Memory B cell (primary cell): ENCODE measurements at regions not wholly inside any gene's neighbourhood (a gene's known extent, or its start where the extent isn't known, plus 50 kb on each side); places are given as distances from the start of the nearest gene placed in this dataset.

Experiments used
- ATAC-seq: fragments of 150-1000 bp; cut with Tn5 transposase; 2 replicates; pipeline ENCODE4 v1.10.0; 2021; ENCODE audit warnings: low read depth, mild to moderate bottlenecking, moderate library complexity
- DNase-seq, 2 donors: peaks; one replicate each; pipeline ENCODE4 v3.0.0; 2022; ENCODE audit warnings: low spot score in 2 of 2
- H3K27ac Mint-ChIP-seq: one replicate; pipeline ENCODE4 v1.8.0; 2022; ENCODE audit warnings: mild to moderate bottlenecking, moderate library complexity, mixed read lengths
- H3K27me3 Mint-ChIP-seq: one replicate; pipeline ENCODE4 v1.8.0; 2022; ENCODE audit warnings: mixed read lengths
- H3K36me3 Mint-ChIP-seq: one replicate; pipeline ENCODE4 v1.8.0; 2022; ENCODE audit warnings: mild to moderate bottlenecking, mixed read lengths
- H3K4me1 Mint-ChIP-seq: one replicate; pipeline ENCODE4 v1.8.0; 2022; ENCODE audit warnings: mixed read lengths
- H3K4me3 Mint-ChIP-seq: one replicate; pipeline ENCODE4 v1.8.0; 2022; ENCODE audit warnings: mild to moderate bottlenecking, moderate library complexity, mixed read lengths
- H3K9me3 Mint-ChIP-seq: one replicate; pipeline ENCODE4 v1.8.0; 2022; ENCODE audit warnings: mixed read lengths

- Mint-ChIP-seq H3K9me3 (no peaks in the 10 kb centered on the region), H3K4me1 (peaks cover 8% of the 10 kb centered on the region), H3K27ac (peak overlapping the region; percentile 39), H3K36me3 (no peaks in the 10 kb centered on the region), H3K4me3 (no peak overlapping the region), H3K27me3 (peaks cover 2% of the 10 kb centered on the region)
- ATAC-seq (no peak), DNase-seq (no peak)
These were observed 129.5 kb upstream of the FSTL4 start for GRCh38 chr5:133741818-133742355.

- ATAC-seq (no peak), DNase-seq (no peak)
- H3K4me1 Mint-ChIP-seq = peaks cover 8% of the 10 kb centered on the region
- peaks cover 2% of the 10 kb centered on the region for H3K27me3 Mint-ChIP-seq
- H3K4me3 Mint-ChIP-seq = no peak overlapping the region
- H3K27ac Mint-ChIP-seq = no peak overlapping the region
- H3K9me3 Mint-ChIP-seq = no peaks in the 10 kb centered on the region
- H3K36me3 Mint-ChIP-seq = no peaks in the 10 kb centered on the region
These were observed 129.1 kb upstream of the FSTL4 start for GRCh38 chr5:133741396-133741795.

GRCh38 chr5:133739181-133739780, 126.9 kb upstream of the FSTL4 start:
- ATAC-seq = no peak
- Mint-ChIP-seq H3K36me3 (no peaks in the 10 kb centered on the region), H3K27ac (no peak overlapping the region), H3K4me3 (no peak overlapping the region), H3K9me3 (no peaks in the 10 kb centered on the region), H3K27me3 (peaks cover 2% of the 10 kb centered on the region), H3K4me1 (peaks cover 8% of the 10 kb centered on the region)
- DNase-seq = no peak

GRCh38 chr5:133738271-133738670, 125.9 kb upstream of the FSTL4 start:
- peaks cover 8% of the 10 kb centered on the region for H3K4me1 Mint-ChIP-seq
- no peaks in the 10 kb centered on the region for H3K9me3 Mint-ChIP-seq
- H3K27me3 Mint-ChIP-seq = peaks cover 2% of the 10 kb centered on the region
- H3K4me3 Mint-ChIP-seq = no peak overlapping the region
- no peak for ATAC-seq
- H3K36me3 Mint-ChIP-seq = no peaks in the 10 kb centered on the region
- no peak overlapping the region for H3K27ac Mint-ChIP-seq
- DNase-seq = no peak

- Mint-ChIP-seq H3K27me3 (peaks cover 2% of the 10 kb centered on the region), H3K4me3 (no peak overlapping the region), H3K9me3 (no peaks in the 10 kb centered on the region), H3K4me1 (no peaks in the 10 kb centered on the region), H3K36me3 (no peaks in the 10 kb centered on the region), H3K27ac (no peak overlapping the region)
- ATAC-seq = no peak
- DNase-seq = no peak
These were observed 124.2 kb upstream of the FSTL4 start for GRCh38 chr5:133736512-133736911.

GRCh38 chr5:133735346-133735745, 123.0 kb upstream of the FSTL4 start:
- H3K4me1 Mint-ChIP-seq = no peaks in the 10 kb centered on the region
- no peak for DNase-seq
- no peaks in the 10 kb centered on the region for H3K36me3 Mint-ChIP-seq
- H3K27ac Mint-ChIP-seq = no peak overlapping the region
- H3K4me3 Mint-ChIP-seq = no peak overlapping the region
- ATAC-seq = no peak
- H3K27me3 Mint-ChIP-seq = peaks cover 4% of the 10 kb centered on the region
- peaks cover 2% of the 10 kb centered on the region for H3K9me3 Mint-ChIP-seq

GRCh38 chr5:133734916-133735315, 122.6 kb upstream of the FSTL4 start:
- Mint-ChIP-seq H3K9me3 (peaks cover 2% of the 10 kb centered on the region), H3K4me3 (no peak overlapping the region), H3K36me3 (peaks cover under 1% of the 10 kb centered on the region), H3K4me1 (no peaks in the 10 kb centered on the region), H3K27me3 (peaks cover 4% of the 10 kb centered on the region), H3K27ac (no peak overlapping the region)
- no peak for DNase-seq
- no peak for ATAC-seq

GRCh38 chr5:133732536-133732935, 120.2 kb upstream of the FSTL4 start:
- H3K4me3 Mint-ChIP-seq = no peak overlapping the region
- peaks cover 3% of the 10 kb centered on the region for H3K9me3 Mint-ChIP-seq
- peaks cover 4% of the 10 kb centered on the region for H3K36me3 Mint-ChIP-seq
- H3K27me3 Mint-ChIP-seq = peaks cover 8% of the 10 kb centered on the region
- no peak for ATAC-seq
- no peaks in the 10 kb centered on the region for H3K4me1 Mint-ChIP-seq
- DNase-seq = no peak
- H3K27ac Mint-ChIP-seq = no peak overlapping the region

- H3K4me1 Mint-ChIP-seq = no peaks in the 10 kb centered on the region
- no peak overlapping the region for H3K27ac Mint-ChIP-seq
- H3K27me3 Mint-ChIP-seq = peaks cover 8% of the 10 kb centered on the region
- ATAC-seq (no peak), DNase-seq (no peak)
- peaks cover 3% of the 10 kb centered on the region for H3K9me3 Mint-ChIP-seq
- peaks cover 4% of the 10 kb centered on the region for H3K36me3 Mint-ChIP-seq
- H3K4me3 Mint-ChIP-seq = no peak overlapping the region
These were observed 119.6 kb upstream of the FSTL4 start for GRCh38 chr5:133731951-133732350.

GRCh38 chr5:133730866-133731265, 118.5 kb upstream of the FSTL4 start:
- DNase-seq (no peak), ATAC-seq (no peak)
- Mint-ChIP-seq H3K4me3 (no peak overlapping the region), H3K4me1 (no peaks in the 10 kb centered on the region), H3K36me3 (peaks cover 4% of the 10 kb centered on the region), H3K27me3 (peaks cover 10% of the 10 kb centered on the region), H3K9me3 (peaks cover 3% of the 10 kb centered on the region), H3K27ac (no peak overlapping the region)

- Mint-ChIP-seq H3K36me3 (peaks cover 4% of the 10 kb centered on the region), H3K27me3 (peaks cover 10% of the 10 kb centered on the region), H3K4me3 (no peak overlapping the region), H3K4me1 (no peaks in the 10 kb centered on the region), H3K27ac (no peak overlapping the region), H3K9me3 (peaks cover 3% of the 10 kb centered on the region)
- ATAC-seq = no peak
- DNase-seq = no peak
These were observed 118.0 kb upstream of the FSTL4 start for GRCh38 chr5:133730346-133730745.

- no peak overlapping the region for H3K27ac Mint-ChIP-seq
- H3K9me3 Mint-ChIP-seq = peaks cover 3% of the 10 kb centered on the region
- H3K36me3 Mint-ChIP-seq = peaks cover 4% of the 10 kb centered on the region
- ATAC-seq (no peak), DNase-seq (no peak)
- no peaks in the 10 kb centered on the region for H3K4me1 Mint-ChIP-seq
- no peak overlapping the region for H3K4me3 Mint-ChIP-seq
- peaks cover 10% of the 10 kb centered on the region for H3K27me3 Mint-ChIP-seq
These were observed 117.5 kb upstream of the FSTL4 start for GRCh38 chr5:133729800-133730199.

- Mint-ChIP-seq H3K27ac (no peak overlapping the region), H3K9me3 (peaks cover 3% of the 10 kb centered on the region), H3K4me1 (no peaks in the 10 kb centered on the region), H3K4me3 (no peak overlapping the region), H3K27me3 (peaks cover 10% of the 10 kb centered on the region), H3K36me3 (peaks cover 4% of the 10 kb centered on the region)
- ATAC-seq (no peak), DNase-seq (no peak)
These were observed 116.1 kb upstream of the FSTL4 start for GRCh38 chr5:133728475-133728874.

- DNase-seq (no peak), ATAC-seq (no peak)
- Mint-ChIP-seq H3K36me3 (peaks cover 6% of the 10 kb centered on the region), H3K27ac (no peak overlapping the region), H3K4me1 (no peaks in the 10 kb centered on the region), H3K4me3 (no peak overlapping the region), H3K9me3 (peaks cover 6% of the 10 kb centered on the region), H3K27me3 (peaks cover 10% of the 10 kb centered on the region)
These were observed 115.3 kb upstream of the FSTL4 start for GRCh38 chr5:133727636-133728035.

GRCh38 chr5:133723651-133724366, 111.5 kb upstream of the FSTL4 start:
- H3K4me1 Mint-ChIP-seq = no peaks in the 10 kb centered on the region
- DNase-seq (no peak), ATAC-seq (no peak)
- H3K27ac Mint-ChIP-seq = no peak overlapping the region
- H3K27me3 Mint-ChIP-seq = peaks cover 9% of the 10 kb centered on the region
- H3K9me3 Mint-ChIP-seq = peaks cover 17% of the 10 kb centered on the region
- no peak overlapping the region for H3K4me3 Mint-ChIP-seq
- H3K36me3 Mint-ChIP-seq = peaks cover 13% of the 10 kb centered on the region
